ENCODE measurements at regions not wholly inside any gene's neighbourhood (a gene's known extent, or its start where the extent isn't known, plus 50 kb on each side); places are given as distances from the start of the nearest gene placed in this dataset.
"Not testable (repeated sequence)": the region's sequence is repeated elsewhere in the genome, so short reads cannot be mapped to it uniquely, and the experiment has no call there.

- ChIA-PET POLR2A (no interaction called here), CTCF (no interaction called here)
- H3K27ac Mint-ChIP-seq: no peak overlapping the region
- no peaks in the 10 kb centered on the region for H3K36me3 Mint-ChIP-seq (ENCODE audit: low read depth)
- no peak for DNase-seq
- H3K27me3 Mint-ChIP-seq: peaks cover 8% of the 10 kb centered on the region
- H3K4me3 Mint-ChIP-seq: no peak overlapping the region
- no peaks in the 10 kb centered on the region for H3K4me1 Mint-ChIP-seq
- H3K9me3 Mint-ChIP-seq: no peaks in the 10 kb centered on the region
Observed at GRCh38 chr4:55258152-55258865, 87.7 kb upstream of the SRD5A3 start.

GRCh38 chr4:55259294-55259693 is 86.7 kb upstream of the SRD5A3 start:
- Mint-ChIP-seq H3K9me3 (no peaks in the 10 kb centered on the region), H3K4me3 (no peak overlapping the region), H3K36me3 (ENCODE audit: low read depth) (no peaks in the 10 kb centered on the region), H3K27me3 (peaks cover 8% of the 10 kb centered on the region), H3K27ac (no peak overlapping the region), H3K4me1 (no peaks in the 10 kb centered on the region)
- no peak for DNase-seq
- ChIA-PET CTCF (no interaction called here), POLR2A (no interaction called here)

DNA sequence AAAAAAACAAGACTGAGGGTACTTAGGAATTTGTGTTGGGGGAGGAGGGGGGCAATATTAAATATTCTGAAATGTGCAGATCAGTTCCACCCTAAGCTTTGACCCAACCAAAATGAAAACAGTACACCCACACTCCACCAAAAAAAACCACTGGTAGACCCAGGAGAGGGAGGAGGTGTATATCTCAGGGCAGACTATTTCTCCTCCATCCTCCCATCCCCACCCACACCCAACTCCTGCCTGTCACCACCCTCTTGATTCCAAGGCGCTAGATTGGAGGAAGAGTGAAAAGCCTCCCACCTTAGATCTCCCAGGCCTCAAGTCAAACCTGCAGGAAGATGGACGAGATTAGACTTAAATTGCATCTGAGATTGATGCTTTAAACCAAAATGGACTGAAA is 76.6 kb upstream of the SRD5A3 start:
- Mint-ChIP-seq H3K4me3 (no peak overlapping the region), H3K27ac (no peak overlapping the region), H3K9me3 (no peaks in the 10 kb centered on the region), H3K4me1 (no peaks in the 10 kb centered on the region), H3K27me3 (peaks cover 17% of the 10 kb centered on the region), H3K36me3 (ENCODE audit: low read depth) (no peaks in the 10 kb centered on the region)
- CTCF ChIA-PET: no interaction called here
- POLR2A ChIA-PET: no interaction called here
- no peak for DNase-seq

- Mint-ChIP-seq H3K27ac (no peak overlapping the region), H3K4me3 (no peak overlapping the region), H3K4me1 (no peaks in the 10 kb centered on the region), H3K36me3 (ENCODE audit: low read depth) (no peaks in the 10 kb centered on the region), H3K27me3 (peaks cover 21% of the 10 kb centered on the region), H3K9me3 (no peaks in the 10 kb centered on the region)
- POLR2A ChIA-PET: no interaction called here
- CTCF ChIA-PET: no interaction called here
- DNase-seq: no peak
Observed at GRCh38 chr4:55269995-55270394, 76.0 kb upstream of the SRD5A3 start.

- CTCF ChIA-PET: no interaction called here
- Mint-ChIP-seq H3K36me3 (ENCODE audit: low read depth) (no peaks in the 10 kb centered on the region), H3K4me1 (no peaks in the 10 kb centered on the region), H3K27ac (no peak overlapping the region), H3K27me3 (peaks cover 21% of the 10 kb centered on the region), H3K9me3 (no peaks in the 10 kb centered on the region), H3K4me3 (no peak overlapping the region)
- POLR2A ChIA-PET: no interaction called here
- DNase-seq: no peak
Observed at GRCh38 chr4:55270481-55270880, 75.6 kb upstream of the SRD5A3 start.

- DNase-seq: no peak
- Mint-ChIP-seq H3K27me3 (peaks cover 18% of the 10 kb centered on the region), H3K4me1 (no peaks in the 10 kb centered on the region), H3K27ac (no peak overlapping the region), H3K4me3 (no peak overlapping the region), H3K9me3 (no peaks in the 10 kb centered on the region), H3K36me3 (ENCODE audit: low read depth) (no peaks in the 10 kb centered on the region)
- ChIA-PET CTCF (no interaction called here), POLR2A (no interaction called here)
Observed at GRCh38 chr4:55272102-55272501, 73.9 kb upstream of the SRD5A3 start.

- no peaks in the 10 kb centered on the region for H3K36me3 Mint-ChIP-seq (ENCODE audit: low read depth)
- CTCF ChIA-PET: no interaction called here
- H3K27me3 Mint-ChIP-seq: peaks cover 14% of the 10 kb centered on the region
- no peak overlapping the region for H3K27ac Mint-ChIP-seq
- H3K4me1 Mint-ChIP-seq: no peaks in the 10 kb centered on the region
- no peaks in the 10 kb centered on the region for H3K9me3 Mint-ChIP-seq
- no peak for DNase-seq
- POLR2A ChIA-PET: no interaction called here
- no peak overlapping the region for H3K4me3 Mint-ChIP-seq
Observed at GRCh38 chr4:55272589-55272988, 73.5 kb upstream of the SRD5A3 start.

DNA sequence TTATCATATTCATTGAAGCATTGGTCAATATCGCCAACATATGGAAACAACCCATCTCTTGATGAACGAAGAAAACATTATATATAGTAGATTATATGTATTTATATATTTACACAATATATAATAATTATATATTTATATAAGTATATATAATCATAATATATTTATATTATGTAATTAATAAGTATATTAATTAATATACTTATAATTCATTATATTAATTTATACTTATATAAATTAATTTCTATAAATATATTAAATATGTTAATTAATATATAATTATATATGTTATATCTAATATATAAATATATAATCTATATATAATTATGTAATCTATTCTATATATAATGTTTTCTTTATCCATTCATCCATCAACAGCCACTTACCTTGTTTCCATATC is 69.0 kb upstream of the SRD5A3 start:
- no peak overlapping the region for H3K4me3 Mint-ChIP-seq
- ChIA-PET CTCF (no interaction called here), POLR2A (no interaction called here)
- no peak for DNase-seq
- H3K4me1 Mint-ChIP-seq: no peaks in the 10 kb centered on the region
- H3K9me3 Mint-ChIP-seq: no peaks in the 10 kb centered on the region
- peaks cover 14% of the 10 kb centered on the region for H3K27me3 Mint-ChIP-seq
- H3K27ac Mint-ChIP-seq: no peak overlapping the region
- H3K36me3 Mint-ChIP-seq (ENCODE audit: low read depth): no peaks in the 10 kb centered on the region

DNA sequence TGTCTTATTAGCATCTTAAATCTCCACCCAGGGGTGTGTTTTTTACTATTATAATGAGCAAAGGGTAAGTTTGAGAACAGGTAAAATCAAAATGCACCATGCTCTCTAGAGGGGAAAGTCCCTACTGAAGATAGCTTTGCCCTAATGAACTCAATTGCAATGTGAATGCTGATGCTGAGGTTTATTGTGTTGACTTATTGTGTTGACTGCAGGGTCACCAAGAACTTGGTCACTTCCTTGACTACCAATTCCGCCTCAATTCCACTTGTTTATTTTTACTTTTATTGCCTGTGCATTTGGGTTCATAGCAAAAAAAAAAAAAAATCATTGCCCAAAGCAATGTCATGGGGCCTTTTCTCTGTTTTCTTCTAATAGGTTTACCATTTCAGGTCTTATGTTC is 67.7 kb upstream of the SRD5A3 start:
- Mint-ChIP-seq H3K4me1 (no peaks in the 10 kb centered on the region), H3K4me3 (no peak overlapping the region), H3K27ac (no peak overlapping the region), H3K36me3 (ENCODE audit: low read depth) (no peaks in the 10 kb centered on the region), H3K27me3 (peaks cover 9% of the 10 kb centered on the region), H3K9me3 (peaks cover 2% of the 10 kb centered on the region)
- POLR2A ChIA-PET: no interaction called here
- CTCF ChIA-PET: no interaction called here
- no peak for DNase-seq

DNA sequence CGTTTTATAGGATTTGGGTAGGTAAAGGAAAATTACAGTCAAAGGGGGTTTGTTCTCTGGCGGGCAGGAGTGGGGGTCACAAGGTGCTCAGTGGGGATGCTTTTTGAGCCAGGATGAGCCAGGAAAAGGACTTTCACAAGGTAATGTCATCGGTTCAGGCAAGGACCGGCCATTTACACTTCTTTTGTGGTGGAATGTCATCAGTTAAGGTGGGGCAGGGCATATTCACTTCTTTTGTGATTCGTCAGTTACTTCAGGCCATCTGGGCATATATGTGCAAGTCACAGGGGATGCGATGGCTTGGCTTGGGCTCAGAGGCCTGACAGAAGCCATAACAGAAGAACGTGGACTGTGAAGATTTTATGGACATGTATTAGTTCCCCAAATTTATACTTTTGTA is 65.6 kb upstream of the SRD5A3 start:
- H3K9me3 Mint-ChIP-seq: peaks cover 11% of the 10 kb centered on the region
- H3K4me3 Mint-ChIP-seq, POLR2A ChIA-PET: not testable (repeated sequence)

DNA sequence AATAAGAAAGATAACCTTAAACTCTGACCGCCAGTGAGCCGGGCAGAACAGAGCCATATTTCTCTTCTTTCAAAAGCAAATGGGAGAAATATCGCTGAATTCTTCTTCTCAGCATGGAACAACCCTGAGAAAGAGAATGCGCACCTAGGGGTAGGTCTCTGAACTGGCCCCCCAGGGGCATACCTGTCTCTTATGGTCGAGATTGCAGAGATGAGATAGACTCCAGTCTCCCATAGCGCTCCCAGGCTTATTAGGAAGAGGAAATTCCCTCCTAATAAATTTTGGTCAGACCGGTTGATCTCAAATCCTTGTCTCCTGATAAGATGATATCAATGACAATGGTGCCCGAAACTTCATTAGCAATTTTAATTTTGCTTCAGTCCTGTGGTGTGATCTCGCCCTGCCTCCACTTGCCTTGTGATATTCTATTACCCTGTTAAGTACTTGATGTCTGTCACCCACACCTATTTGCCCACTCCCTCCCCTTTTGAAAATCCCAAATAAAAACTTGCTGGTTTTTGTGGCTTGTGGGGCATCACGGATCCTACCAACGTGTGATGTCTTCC is 64.8 kb upstream of the SRD5A3 start:
- H3K27ac Mint-ChIP-seq; H3K36me3 Mint-ChIP-seq (ENCODE audit: low read depth); POLR2A ChIA-PET; DNase-seq; H3K4me3 Mint-ChIP-seq; H3K4me1 Mint-ChIP-seq; H3K27me3 Mint-ChIP-seq; CTCF ChIA-PET: not testable (repeated sequence)
- H3K9me3 Mint-ChIP-seq: peaks cover 11% of the 10 kb centered on the region

More for the DNA sequence above, 65.6 kb upstream of the SRD5A3 start:
- CTCF ChIA-PET; DNase-seq; H3K4me1 Mint-ChIP-seq; H3K36me3 Mint-ChIP-seq (ENCODE audit: low read depth); H3K27me3 Mint-ChIP-seq; H3K27ac Mint-ChIP-seq: not testable (repeated sequence)

DNA sequence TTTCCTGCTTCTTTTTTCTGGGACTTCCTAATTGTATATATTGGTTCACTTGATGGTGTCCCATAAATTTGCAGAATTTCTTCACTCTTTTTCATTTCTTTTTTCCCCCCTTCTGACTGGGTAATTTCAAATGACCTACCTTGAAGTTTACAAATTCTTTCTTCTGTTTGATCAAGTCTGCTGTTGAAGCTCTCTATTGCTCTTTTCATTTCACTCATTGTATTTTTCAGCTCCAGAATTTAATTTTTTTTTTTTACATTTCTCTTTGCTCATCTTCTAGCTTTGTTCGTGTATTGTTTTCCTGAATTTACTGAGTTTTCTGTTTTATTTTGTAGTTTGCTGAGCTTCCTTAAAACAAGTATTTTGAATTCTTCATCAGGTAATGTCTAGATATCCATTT is 61.7 kb upstream of the SRD5A3 start:
- Mint-ChIP-seq H3K36me3 (ENCODE audit: low read depth) (no peaks in the 10 kb centered on the region), H3K9me3 (peaks cover 11% of the 10 kb centered on the region), H3K27me3 (peaks cover 4% of the 10 kb centered on the region), H3K4me3 (no peak overlapping the region), H3K27ac (no peak overlapping the region), H3K4me1 (no peaks in the 10 kb centered on the region)
- DNase-seq: no peak
- CTCF ChIA-PET: no interaction called here
- POLR2A ChIA-PET: no interaction called here

GRCh38 chr4:55291227-55291640 is 54.8 kb upstream of the SRD5A3 start:
- no peak for DNase-seq
- ChIA-PET CTCF (interaction anchor here (0.7 to 1.0 kb wide), 2 partner anchors 22 to 953 kb away, joined by 3 to 4 read pairs; no protein-coding TSS in a partner anchor), POLR2A (no interaction called here)
- H3K27me3 Mint-ChIP-seq: peaks cover 8% of the 10 kb centered on the region
- no peaks in the 10 kb centered on the region for H3K36me3 Mint-ChIP-seq (ENCODE audit: low read depth)
- no peaks in the 10 kb centered on the region for H3K4me1 Mint-ChIP-seq
- H3K9me3 Mint-ChIP-seq: no peaks in the 10 kb centered on the region
- H3K4me3 Mint-ChIP-seq: no peak overlapping the region
- no peak overlapping the region for H3K27ac Mint-ChIP-seq

GRCh38 chr4:55296096-55296495 is 49.9 kb upstream of the SRD5A3 start:
- ChIA-PET POLR2A (no interaction called here), CTCF (no interaction called here)
- Mint-ChIP-seq H3K4me1 (no peaks in the 10 kb centered on the region), H3K27me3 (peaks cover 16% of the 10 kb centered on the region), H3K4me3 (no peak overlapping the region), H3K27ac (no peak overlapping the region), H3K9me3 (peaks cover 7% of the 10 kb centered on the region), H3K36me3 (ENCODE audit: low read depth) (no peaks in the 10 kb centered on the region)
- DNase-seq: no peak
